ENCODE measurements at regions not wholly inside any gene's neighbourhood (a gene's known extent, or its start where the extent isn't known, plus 50 kb on each side); places are given as distances from the start of the nearest gene placed in this dataset.

DNA sequence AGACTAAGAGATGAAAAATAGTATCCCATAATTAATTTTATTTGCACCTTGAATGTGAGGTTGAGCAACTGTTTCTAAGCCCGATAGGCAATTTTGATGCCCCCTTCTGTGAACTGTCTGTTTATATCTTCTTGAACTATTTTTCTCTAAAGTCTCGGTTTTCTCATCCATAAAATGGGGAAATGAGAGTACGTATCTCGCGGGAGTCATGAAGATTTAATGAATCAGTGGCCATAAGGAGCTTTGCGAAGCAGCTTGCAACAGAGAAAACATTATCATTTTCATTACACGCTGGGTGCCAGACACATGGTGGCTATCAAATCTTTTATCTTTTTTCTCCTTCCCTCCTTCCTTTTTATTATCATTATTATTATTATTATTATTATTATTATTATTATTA lies 108.1 kb upstream of the CARD11 start:
- TF ChIP-seq, protein P1, sequence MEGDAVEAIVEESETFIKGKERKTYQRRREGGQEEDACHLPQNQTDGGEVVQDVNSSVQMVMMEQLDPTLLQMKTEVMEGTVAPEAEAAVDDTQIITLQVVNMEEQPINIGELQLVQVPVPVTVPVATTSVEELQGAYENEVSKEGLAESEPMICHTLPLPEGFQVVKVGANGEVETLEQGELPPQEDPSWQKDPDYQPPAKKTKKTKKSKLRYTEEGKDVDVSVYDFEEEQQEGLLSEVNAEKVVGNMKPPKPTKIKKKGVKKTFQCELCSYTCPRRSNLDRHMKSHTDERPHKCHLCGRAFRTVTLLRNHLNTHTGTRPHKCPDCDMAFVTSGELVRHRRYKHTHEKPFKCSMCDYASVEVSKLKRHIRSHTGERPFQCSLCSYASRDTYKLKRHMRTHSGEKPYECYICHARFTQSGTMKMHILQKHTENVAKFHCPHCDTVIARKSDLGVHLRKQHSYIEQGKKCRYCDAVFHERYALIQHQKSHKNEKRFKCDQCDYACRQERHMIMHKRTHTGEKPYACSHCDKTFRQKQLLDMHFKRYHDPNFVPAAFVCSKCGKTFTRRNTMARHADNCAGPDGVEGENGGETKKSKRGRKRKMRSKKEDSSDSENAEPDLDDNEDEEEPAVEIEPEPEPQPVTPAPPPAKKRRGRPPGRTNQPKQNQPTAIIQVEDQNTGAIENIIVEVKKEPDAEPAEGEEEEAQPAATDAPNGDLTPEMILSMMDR (IDR thresholded peaks at IDR 0.05; ENCODE audit: low read length), result no peak
- TF ChIP-seq EZH2 (optimal IDR thresholded peaks at IDR 0.05; ENCODE audit: low read depth, low read length) (no peak), EZH2phosphoT487 (IDR thresholded peaks at IDR 0.05; ENCODE audit: low read length) (no peak)

All from MM.1S (cell line).